ENCODE measurements at regions not wholly inside any gene's neighbourhood (a gene's known extent, or its start where the extent isn't known, plus 50 kb on each side); places are given as distances from the start of the nearest gene placed in this dataset.

- TF ChIP-seq POLR2A (IDR thresholded peaks at IDR 0.05; ENCODE audit: low read depth, low read length): no peak
- TF ChIP-seq TAF1 (IDR thresholded peaks at IDR 0.05; ENCODE audit: borderline replicate concordance, low read depth, low read length): no peak
- TF ChIP-seq POLR2AphosphoS5 (IDR thresholded peaks at IDR 0.05; ENCODE audit: low read depth, low read length): no peak
Measured at GRCh38 chr4:107292979-107293378, 256.9 kb upstream of the DKK2 start.
